Left kidney (tissue), 1 donor: ENCODE measurements at regions not wholly inside any gene's neighbourhood (a gene's known extent, or its start where the extent isn't known, plus 50 kb on each side); places are given as distances from the start of the nearest gene placed in this dataset.

Source experiments
- DNase-seq: peaks from one replicate; pipeline ENCODE4 v3.0.0-alpha.2; 2013

- no peak for DNase-seq
These were observed 66.1 kb downstream of the LEPR start for GRCh38 chr1:65486613-65487012.

- DNase-seq, result no peak
These were observed 69.0 kb downstream of the LEPR start for GRCh38 chr1:65489481-65489880.

GRCh38 chr1:65490231-65491009 lies 70.0 kb downstream of the LEPR start:
- DNase-seq, result no peak

- DNase-seq, result no peak
These were observed 71.0 kb downstream of the LEPR start for GRCh38 chr1:65491472-65491871.

- DNase-seq, result no peak
These were observed 73.3 kb downstream of the LEPR start for GRCh38 chr1:65493802-65494201.

GRCh38 chr1:65494671-65495070 lies 74.2 kb downstream of the LEPR start:
- DNase-seq, result no peak

GRCh38 chr1:65495137-65495536 lies 74.7 kb downstream of the LEPR start:
- DNase-seq, result no peak

GRCh38 chr1:65497256-65497830 lies 76.9 kb downstream of the LEPR start:
- DNase-seq, result no peak

GRCh38 chr1:65503427-65503826 lies 83.0 kb downstream of the LEPR start:
- no peak for DNase-seq

GRCh38 chr1:65504263-65504662 lies 83.8 kb downstream of the LEPR start:
- no peak for DNase-seq

- no peak for DNase-seq
These were observed 85.3 kb downstream of the LEPR start for GRCh38 chr1:65505547-65506300.

- DNase-seq, result no peak
These were observed 87.6 kb downstream of the LEPR start for GRCh38 chr1:65508051-65508450.

- no peak for DNase-seq
These were observed 89.6 kb downstream of the LEPR start for GRCh38 chr1:65509912-65510680.

- DNase-seq, result no peak
These were observed 90.5 kb downstream of the LEPR start for GRCh38 chr1:65510961-65511360.

- DNase-seq, result no peak
These were observed 91.9 kb downstream of the LEPR start for GRCh38 chr1:65512383-65512782.

GRCh38 chr1:65512967-65513780 lies 92.7 kb downstream of the LEPR start:
- no peak for DNase-seq

GRCh38 chr1:65514041-65514440 lies 93.6 kb downstream of the LEPR start:
- no peak for DNase-seq

GRCh38 chr1:65524931-65525265 lies 104.4 kb downstream of the LEPR start:
- no peak for DNase-seq

GRCh38 chr1:65525266-65526048 lies 105.0 kb downstream of the LEPR start:
- no peak for DNase-seq

GRCh38 chr1:65526049-65526556 lies 105.6 kb downstream of the LEPR start:
- no peak for DNase-seq

- DNase-seq, result no peak
These were observed 106.7 kb downstream of the LEPR start for GRCh38 chr1:65527190-65527589.
